Activated CD4-positive, alpha-beta T cell treated with anti-CD3 and anti-CD28 coated beads for 36 hours (primary cell): ENCODE measurements at regions not wholly inside any gene's neighbourhood (a gene's known extent, or its start where the extent isn't known, plus 50 kb on each side); places are given as distances from the start of the nearest gene placed in this dataset.

Source experiments
- ATAC-seq: fragments of 200-7000 bp; cut with Tn5 transposase; one replicate; pipeline ENCODE4 v1.10.0; 2021; ENCODE audit warnings: mild to moderate bottlenecking, moderate library complexity
- CTCF ChIA-PET: fragments of 350-600 bp; sonication (Branson Sonifier 250); formaldehyde crosslinking; loops from one replicate; lab custom pipeline; 2021; ENCODE audit warnings: antibody characterized with exemption; lab: Charles Lee
- POLR2A ChIA-PET: fragments of 350-600 bp; sonication (Branson Sonifier 250); formaldehyde crosslinking; loops from one replicate; lab custom pipeline; 2021; ENCODE audit warnings: antibody characterized with exemption, inconsistent platforms; lab: Charles Lee
- DNase-seq: peaks from one replicate; pipeline ENCODE4 v3.0.0-alpha.2; 2020
- H3K27ac Mint-ChIP-seq: one replicate; pipeline ENCODE4 v1.8.0; 2021; ENCODE audit warnings: mixed read lengths
- H3K27me3 Mint-ChIP-seq: one replicate; pipeline ENCODE4 v1.8.0; 2021; ENCODE audit warnings: mixed read lengths
- H3K36me3 Mint-ChIP-seq: one replicate; pipeline ENCODE4 v1.8.0; 2021; ENCODE audit warnings: low read depth, mixed read lengths
- H3K4me1 Mint-ChIP-seq: one replicate; pipeline ENCODE4 v1.8.0; 2021; ENCODE audit warnings: mixed read lengths
- H3K4me3 Mint-ChIP-seq: one replicate; pipeline ENCODE4 v1.8.0; 2021; ENCODE audit warnings: mild to moderate bottlenecking, moderate library complexity, mixed read lengths
- H3K9me3 Mint-ChIP-seq: one replicate; pipeline ENCODE4 v1.8.0; 2021; ENCODE audit warnings: low read depth, mixed read lengths
- intact Hi-C, 2 experiments: fragments of 100-400 bp; cut with DNase I in 1 of 2; cut with micrococcal nuclease in 1 of 2; formaldehyde crosslinking; loops; one replicate each; pipeline versions ENCODE4 v1.14.2 to v1.15.1; 2022 to 2024; cut with DNase I, micrococcal nuclease

- Mint-ChIP-seq H3K4me1 (no peaks in the 10 kb centered on the region), H3K9me3 (peaks cover 2% of the 10 kb centered on the region), H3K27me3 (no peaks in the 10 kb centered on the region), H3K27ac (no peak overlapping the region), H3K4me3 (no peak overlapping the region), H3K36me3 (no peaks in the 10 kb centered on the region)
- CTCF ChIA-PET, result interaction anchor here (0.6 kb wide), 1 partner anchor 10 kb away, joined by 3 read pairs; no protein-coding TSS in a partner anchor
- POLR2A ChIA-PET, result no interaction called here
- DNase-seq (no peak), ATAC-seq (no peak)
- intact Hi-C loops, result no loop called here
Observed at GRCh38 chr11:23696688-23697415, 800.0 kb upstream of the LUZP2 start.

- Mint-ChIP-seq H3K4me3 (no peak overlapping the region), H3K36me3 (no peaks in the 10 kb centered on the region), H3K4me1 (no peaks in the 10 kb centered on the region), H3K9me3 (peaks cover 4% of the 10 kb centered on the region), H3K27ac (no peak overlapping the region), H3K27me3 (no peaks in the 10 kb centered on the region)
- CTCF ChIA-PET, result no interaction called here
- POLR2A ChIA-PET, result no interaction called here
- intact Hi-C loops, result no loop called here
- ATAC-seq, result no peak
- DNase-seq, result no peak
Observed at GRCh38 chr11:23704183-23704582, 792.7 kb upstream of the LUZP2 start.

GRCh38 chr11:23711981-23712380 is 784.9 kb upstream of the LUZP2 start:
- CTCF ChIA-PET, result no interaction called here

GRCh38 chr11:23719016-23719415 is 777.8 kb upstream of the LUZP2 start:
- Mint-ChIP-seq H3K4me1 (no peaks in the 10 kb centered on the region), H3K27me3 (no peaks in the 10 kb centered on the region), H3K4me3 (no peak overlapping the region), H3K36me3 (no peaks in the 10 kb centered on the region), H3K9me3 (peaks cover 7% of the 10 kb centered on the region), H3K27ac (no peak overlapping the region)
- no peak for ATAC-seq
- DNase-seq, result no peak
- ChIA-PET POLR2A (no interaction called here), CTCF (no interaction called here)
- intact Hi-C loops, result no loop called here

More at GRCh38 chr11:23711981-23712380, 784.9 kb upstream of the LUZP2 start:
- ATAC-seq (no peak), DNase-seq (no peak)
- H3K4me3 Mint-ChIP-seq, result no peak overlapping the region
- intact Hi-C loops, result no loop called here
- no peaks in the 10 kb centered on the region for H3K27me3 Mint-ChIP-seq
- no peak overlapping the region for H3K27ac Mint-ChIP-seq
- H3K9me3 Mint-ChIP-seq, result peaks cover 11% of the 10 kb centered on the region
- no peaks in the 10 kb centered on the region for H3K4me1 Mint-ChIP-seq
- POLR2A ChIA-PET, result no interaction called here
- no peaks in the 10 kb centered on the region for H3K36me3 Mint-ChIP-seq

- Mint-ChIP-seq H3K36me3 (no peaks in the 10 kb centered on the region), H3K4me3 (no peak overlapping the region), H3K27me3 (no peaks in the 10 kb centered on the region), H3K27ac (no peak overlapping the region), H3K4me1 (no peaks in the 10 kb centered on the region), H3K9me3 (peaks cover 2% of the 10 kb centered on the region)
- CTCF ChIA-PET, result no interaction called here
- ATAC-seq, result no peak
- no peak for DNase-seq
- POLR2A ChIA-PET, result no interaction called here
- intact Hi-C loops, result no loop called here
Observed at GRCh38 chr11:23723861-23724260, 773.0 kb upstream of the LUZP2 start.

- ATAC-seq (no peak), DNase-seq (no peak)
- Mint-ChIP-seq H3K27me3 (no peaks in the 10 kb centered on the region), H3K4me3 (no peak overlapping the region), H3K36me3 (no peaks in the 10 kb centered on the region), H3K9me3 (peaks cover 2% of the 10 kb centered on the region), H3K4me1 (no peaks in the 10 kb centered on the region), H3K27ac (no peak overlapping the region)
- ChIA-PET POLR2A (no interaction called here), CTCF (no interaction called here)
- intact Hi-C loops, result no loop called here
Observed at GRCh38 chr11:23725752-23726151, 771.1 kb upstream of the LUZP2 start.

GRCh38 chr11:23727387-23727786 is 769.5 kb upstream of the LUZP2 start:
- POLR2A ChIA-PET, result no interaction called here
- ATAC-seq, result no peak
- Mint-ChIP-seq H3K4me1 (no peaks in the 10 kb centered on the region), H3K4me3 (no peak overlapping the region), H3K9me3 (peaks cover 4% of the 10 kb centered on the region), H3K36me3 (no peaks in the 10 kb centered on the region), H3K27me3 (no peaks in the 10 kb centered on the region), H3K27ac (no peak overlapping the region)
- CTCF ChIA-PET, result interaction anchor here (0.7 kb wide), 1 partner anchor 315 kb away, joined by 3 read pairs; no protein-coding TSS in a partner anchor
- no peak for DNase-seq
- intact Hi-C loops, result no loop called here

- no peak for ATAC-seq
- no peak for DNase-seq
- no peak overlapping the region for H3K4me3 Mint-ChIP-seq
- intact Hi-C loops, result no loop called here
- CTCF ChIA-PET, result interaction anchor here (0.7 kb wide), 1 partner anchor 315 kb away, joined by 3 read pairs; no protein-coding TSS in a partner anchor
- no peaks in the 10 kb centered on the region for H3K36me3 Mint-ChIP-seq
- no peak overlapping the region for H3K27ac Mint-ChIP-seq
- H3K27me3 Mint-ChIP-seq, result no peaks in the 10 kb centered on the region
- peaks cover 4% of the 10 kb centered on the region for H3K9me3 Mint-ChIP-seq
- H3K4me1 Mint-ChIP-seq, result no peaks in the 10 kb centered on the region
- POLR2A ChIA-PET, result no interaction called here
Observed at GRCh38 chr11:23727794-23728193, 769.1 kb upstream of the LUZP2 start.

- peaks cover 7% of the 10 kb centered on the region for H3K9me3 Mint-ChIP-seq
Observed at GRCh38 chr11:23729088-23729487, 767.8 kb upstream of the LUZP2 start.

GRCh38 chr11:23730307-23730998 is 766.4 kb upstream of the LUZP2 start:
- no peak overlapping the region for H3K27ac Mint-ChIP-seq
- no peaks in the 10 kb centered on the region for H3K36me3 Mint-ChIP-seq
- DNase-seq (no peak), ATAC-seq (no peak)
- H3K27me3 Mint-ChIP-seq, result no peaks in the 10 kb centered on the region
- peaks cover 13% of the 10 kb centered on the region for H3K9me3 Mint-ChIP-seq
- intact Hi-C loops, result no loop called here
- POLR2A ChIA-PET, result no interaction called here
- CTCF ChIA-PET, result no interaction called here
- H3K4me3 Mint-ChIP-seq, result no peak overlapping the region
- H3K4me1 Mint-ChIP-seq, result no peaks in the 10 kb centered on the region

More at GRCh38 chr11:23729088-23729487, 767.8 kb upstream of the LUZP2 start:
- Mint-ChIP-seq H3K4me1 (no peaks in the 10 kb centered on the region), H3K27me3 (no peaks in the 10 kb centered on the region), H3K4me3 (no peak overlapping the region), H3K36me3 (no peaks in the 10 kb centered on the region), H3K27ac (no peak overlapping the region)
- no peak for DNase-seq
- ATAC-seq, result no peak
- ChIA-PET CTCF (no interaction called here), POLR2A (no interaction called here)
- intact Hi-C loops, result no loop called here

GRCh38 chr11:23732026-23732425 is 764.8 kb upstream of the LUZP2 start:
- Mint-ChIP-seq H3K4me1 (no peaks in the 10 kb centered on the region), H3K36me3 (no peaks in the 10 kb centered on the region), H3K4me3 (no peak overlapping the region), H3K27ac (no peak overlapping the region), H3K27me3 (no peaks in the 10 kb centered on the region), H3K9me3 (peaks cover 18% of the 10 kb centered on the region)
- DNase-seq (no peak), ATAC-seq (no peak)
- POLR2A ChIA-PET, result no interaction called here
- intact Hi-C loops, result no loop called here
- CTCF ChIA-PET, result no interaction called here

- no peak overlapping the region for H3K27ac Mint-ChIP-seq
- ATAC-seq (no peak), DNase-seq (no peak)
- no peaks in the 10 kb centered on the region for H3K4me1 Mint-ChIP-seq
- intact Hi-C loops, result no loop called here
- ChIA-PET POLR2A (no interaction called here), CTCF (no interaction called here)
- no peak overlapping the region for H3K4me3 Mint-ChIP-seq
- peaks cover 8% of the 10 kb centered on the region for H3K9me3 Mint-ChIP-seq
- H3K36me3 Mint-ChIP-seq, result no peaks in the 10 kb centered on the region
- H3K27me3 Mint-ChIP-seq, result no peaks in the 10 kb centered on the region
Observed at GRCh38 chr11:23746896-23747295, 750.0 kb upstream of the LUZP2 start.
